ENCODE measurements at regions not wholly inside any gene's neighbourhood (a gene's known extent, or its start where the extent isn't known, plus 50 kb on each side); places are given as distances from the start of the nearest gene placed in this dataset.

GRCh38 chr9:13484186-13484585 lies 204.7 kb upstream of the MPDZ start:
- no peak for TF ChIP-seq FOSL2 (IDR thresholded peaks at IDR 0.05)
- no peak for TF ChIP-seq FOSL2 (CRISPR knock-in tag; IDR thresholded peaks at IDR 0.05)
- TF ChIP-seq POLR2A (IDR thresholded peaks at IDR 0.05; ENCODE audit: low read length): no peak
- TF ChIP-seq, protein P1, sequence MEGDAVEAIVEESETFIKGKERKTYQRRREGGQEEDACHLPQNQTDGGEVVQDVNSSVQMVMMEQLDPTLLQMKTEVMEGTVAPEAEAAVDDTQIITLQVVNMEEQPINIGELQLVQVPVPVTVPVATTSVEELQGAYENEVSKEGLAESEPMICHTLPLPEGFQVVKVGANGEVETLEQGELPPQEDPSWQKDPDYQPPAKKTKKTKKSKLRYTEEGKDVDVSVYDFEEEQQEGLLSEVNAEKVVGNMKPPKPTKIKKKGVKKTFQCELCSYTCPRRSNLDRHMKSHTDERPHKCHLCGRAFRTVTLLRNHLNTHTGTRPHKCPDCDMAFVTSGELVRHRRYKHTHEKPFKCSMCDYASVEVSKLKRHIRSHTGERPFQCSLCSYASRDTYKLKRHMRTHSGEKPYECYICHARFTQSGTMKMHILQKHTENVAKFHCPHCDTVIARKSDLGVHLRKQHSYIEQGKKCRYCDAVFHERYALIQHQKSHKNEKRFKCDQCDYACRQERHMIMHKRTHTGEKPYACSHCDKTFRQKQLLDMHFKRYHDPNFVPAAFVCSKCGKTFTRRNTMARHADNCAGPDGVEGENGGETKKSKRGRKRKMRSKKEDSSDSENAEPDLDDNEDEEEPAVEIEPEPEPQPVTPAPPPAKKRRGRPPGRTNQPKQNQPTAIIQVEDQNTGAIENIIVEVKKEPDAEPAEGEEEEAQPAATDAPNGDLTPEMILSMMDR (IDR thresholded peaks at IDR 0.05): no peak
- no peak for TF ChIP-seq RARB (CRISPR knock-in tag; IDR thresholded peaks at IDR 0.05)
- TF ChIP-seq, protein P2, sequence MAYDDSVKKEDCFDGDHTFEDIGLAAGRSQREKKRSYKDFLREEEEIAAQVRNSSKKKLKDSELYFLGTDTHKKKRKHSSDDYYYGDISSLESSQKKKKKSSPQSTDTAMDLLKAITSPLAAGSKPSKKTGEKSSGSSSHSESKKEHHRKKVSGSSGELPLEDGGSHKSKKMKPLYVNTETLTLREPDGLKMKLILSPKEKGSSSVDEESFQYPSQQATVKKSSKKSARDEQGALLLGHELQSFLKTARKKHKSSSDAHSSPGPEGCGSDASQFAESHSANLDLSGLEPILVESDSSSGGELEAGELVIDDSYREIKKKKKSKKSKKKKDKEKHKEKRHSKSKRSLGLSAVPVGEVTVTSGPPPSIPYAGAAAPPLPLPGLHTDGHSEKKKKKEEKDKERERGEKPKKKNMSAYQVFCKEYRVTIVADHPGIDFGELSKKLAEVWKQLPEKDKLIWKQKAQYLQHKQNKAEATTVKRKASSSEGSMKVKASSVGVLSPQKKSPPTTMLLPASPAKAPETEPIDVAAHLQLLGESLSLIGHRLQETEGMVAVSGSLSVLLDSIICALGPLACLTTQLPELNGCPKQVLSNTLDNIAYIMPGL (CRISPR knock-in tag; IDR thresholded peaks at IDR 0.05; ENCODE audit: borderline replicate concordance): no peak
- no peak for TF ChIP-seq RFX5 (IDR thresholded peaks at IDR 0.05)
- TF ChIP-seq, protein P3, sequence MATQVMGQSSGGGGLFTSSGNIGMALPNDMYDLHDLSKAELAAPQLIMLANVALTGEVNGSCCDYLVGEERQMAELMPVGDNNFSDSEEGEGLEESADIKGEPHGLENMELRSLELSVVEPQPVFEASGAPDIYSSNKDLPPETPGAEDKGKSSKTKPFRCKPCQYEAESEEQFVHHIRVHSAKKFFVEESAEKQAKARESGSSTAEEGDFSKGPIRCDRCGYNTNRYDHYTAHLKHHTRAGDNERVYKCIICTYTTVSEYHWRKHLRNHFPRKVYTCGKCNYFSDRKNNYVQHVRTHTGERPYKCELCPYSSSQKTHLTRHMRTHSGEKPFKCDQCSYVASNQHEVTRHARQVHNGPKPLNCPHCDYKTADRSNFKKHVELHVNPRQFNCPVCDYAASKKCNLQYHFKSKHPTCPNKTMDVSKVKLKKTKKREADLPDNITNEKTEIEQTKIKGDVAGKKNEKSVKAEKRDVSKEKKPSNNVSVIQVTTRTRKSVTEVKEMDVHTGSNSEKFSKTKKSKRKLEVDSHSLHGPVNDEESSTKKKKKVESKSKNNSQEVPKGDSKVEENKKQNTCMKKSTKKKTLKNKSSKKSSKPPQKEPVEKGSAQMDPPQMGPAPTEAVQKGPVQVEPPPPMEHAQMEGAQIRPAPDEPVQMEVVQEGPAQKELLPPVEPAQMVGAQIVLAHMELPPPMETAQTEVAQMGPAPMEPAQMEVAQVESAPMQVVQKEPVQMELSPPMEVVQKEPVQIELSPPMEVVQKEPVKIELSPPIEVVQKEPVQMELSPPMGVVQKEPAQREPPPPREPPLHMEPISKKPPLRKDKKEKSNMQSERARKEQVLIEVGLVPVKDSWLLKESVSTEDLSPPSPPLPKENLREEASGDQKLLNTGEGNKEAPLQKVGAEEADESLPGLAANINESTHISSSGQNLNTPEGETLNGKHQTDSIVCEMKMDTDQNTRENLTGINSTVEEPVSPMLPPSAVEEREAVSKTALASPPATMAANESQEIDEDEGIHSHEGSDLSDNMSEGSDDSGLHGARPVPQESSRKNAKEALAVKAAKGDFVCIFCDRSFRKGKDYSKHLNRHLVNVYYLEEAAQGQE (IDR thresholded peaks at IDR 0.05): no peak
- no peak for TF ChIP-seq GATA3 (IDR thresholded peaks at IDR 0.05; ENCODE audit: borderline replicate concordance)

Data from A549 (cell line).